GM10248 (cell line): ENCODE measurements at regions not wholly inside any gene's neighbourhood (a gene's known extent, or its start where the extent isn't known, plus 50 kb on each side); places are given as distances from the start of the nearest gene placed in this dataset.
"Not testable (repeated sequence)": the region's sequence is repeated elsewhere in the genome, so short reads cannot be mapped to it uniquely, and the experiment has no call there.

Experiments
- CTCF ChIA-PET: fragments of 300-600 bp; sonication (Branson Sonifier 250); formaldehyde crosslinking; extraction: SDS; loops from one replicate; lab custom pipeline; 2021; ENCODE audit warnings: antibody characterized with exemption; lab: Yijun Ruan, JAX
- POLR2A ChIA-PET: fragments of 350-650 bp; sonication (Branson Sonifier 250); formaldehyde crosslinking; extraction: SDS; loops from one replicate; lab custom pipeline; 2020; ENCODE audit warnings: antibody characterized with exemption; lab: Yijun Ruan, JAX
- DNase-seq: peaks from one replicate; pipeline ENCODE4 v3.0.0; 2012; ENCODE audit errors: extremely low spot score
- CTCF ChIP-seq: IDR thresholded peaks from 2 replicates; pipeline ENCODE4 v1.5.1; 2012; ENCODE audit warnings: mild to moderate bottlenecking, low read depth; ENCODE audit errors: extremely low read depth, missing control alignments, control extremely low read depth

- ChIA-PET CTCF (no interaction called here), POLR2A (no interaction called here)
- no peak for DNase-seq
- no peak for TF ChIP-seq CTCF
These were observed 811.9 kb upstream of the EPHA5 start for GRCh38 chr4:66482186-66482585.

- DNase-seq: no peak
- no peak for TF ChIP-seq CTCF
- ChIA-PET POLR2A (no interaction called here), CTCF (no interaction called here)
These were observed 805.3 kb upstream of the EPHA5 start for GRCh38 chr4:66475596-66475995.

- CTCF ChIA-PET: no interaction called here
- POLR2A ChIA-PET: no interaction called here
- no peak for DNase-seq
- no peak for TF ChIP-seq CTCF
These were observed 794.8 kb upstream of the EPHA5 start for GRCh38 chr4:66465111-66465510.

- POLR2A ChIA-PET, CTCF ChIA-PET, DNase-seq: not testable (repeated sequence)
These were observed 792.6 kb upstream of the EPHA5 start for GRCh38 chr4:66462890-66463289.

- ChIA-PET CTCF (interaction anchor here (1.7 kb wide), 1 partner anchor 13 kb away, joined by 4 read pairs; no protein-coding TSS in a partner anchor), POLR2A (no interaction called here)
- no peak for DNase-seq
- no peak for TF ChIP-seq CTCF
These were observed 781.5 kb upstream of the EPHA5 start for GRCh38 chr4:66451741-66452140.

GRCh38 chr4:66443008-66443407 lies 772.7 kb upstream of the EPHA5 start:
- ChIA-PET POLR2A (no interaction called here), CTCF (interaction anchor here (1.0 to 2.0 kb wide), 2 partner anchors 8 to 19 kb away, joined by 3 to 7 read pairs; no protein-coding TSS in a partner anchor)
- no peak for TF ChIP-seq CTCF
- DNase-seq: no peak

GRCh38 chr4:66439508-66439907 lies 769.2 kb upstream of the EPHA5 start:
- DNase-seq: no peak
- POLR2A ChIA-PET: no interaction called here
- no peak for TF ChIP-seq CTCF
- CTCF ChIA-PET: interaction anchor here (0.9 to 1.4 kb wide), 2 partner anchors 9 to 12 kb away, joined by 3 to 4 read pairs; no protein-coding TSS in a partner anchor
